Calu3 (cell line): ENCODE measurements at regions not wholly inside any gene's neighbourhood (a gene's known extent, or its start where the extent isn't known, plus 50 kb on each side); places are given as distances from the start of the nearest gene placed in this dataset.

ENCODE experiments used
- BruUV-seq: library from RNA; stranded (reverse); fragments of 400-500 nt; replicated peaks from 2 replicates; lab custom pipeline; 2021; lab: Mats Ljungman, UMichigan
- CTCF ChIA-PET: fragments of 300-600 bp; sonication (Branson Sonifier 250); formaldehyde crosslinking; loops from one replicate; lab custom pipeline; 2022; ENCODE audit warnings: antibody characterized with exemption; lab: Charles Lee
- DNase-seq: peaks from one replicate; pipeline ENCODE4 v3.0.0; 2022
- H3K27ac Mint-ChIP-seq: one replicate; pipeline ENCODE4 v1.8.0; 2022; ENCODE audit warnings: mixed read lengths; ENCODE audit not compliant: unreplicated experiment
- H3K27me3 Mint-ChIP-seq: one replicate; pipeline ENCODE4 v1.8.0; 2022; ENCODE audit warnings: mixed read lengths; ENCODE audit not compliant: unreplicated experiment
- H3K36me3 Mint-ChIP-seq: one replicate; pipeline ENCODE4 v1.8.0; 2022; ENCODE audit warnings: mild to moderate bottlenecking, moderate library complexity, mixed read lengths; ENCODE audit not compliant: insufficient read depth, unreplicated experiment
- H3K4me1 Mint-ChIP-seq: one replicate; pipeline ENCODE4 v1.8.0; 2022; ENCODE audit warnings: mild to moderate bottlenecking, low read depth, mixed read lengths; ENCODE audit not compliant: unreplicated experiment
- H3K4me3 Mint-ChIP-seq: one replicate; pipeline ENCODE4 v1.8.0; 2022; ENCODE audit warnings: mild to moderate bottlenecking, low read depth, moderate library complexity, mixed read lengths; ENCODE audit not compliant: unreplicated experiment
- H3K9me3 Mint-ChIP-seq: one replicate; pipeline ENCODE4 v1.8.0; 2022; ENCODE audit warnings: low read depth, mixed read lengths; ENCODE audit not compliant: unreplicated experiment
- intact Hi-C: fragments of 100-400 bp; cut with micrococcal nuclease; formaldehyde crosslinking; loops from one replicate; pipeline ENCODE4 v1.10.0; 2022; ENCODE audit not compliant: unreplicated experiment
- TF ChIP-seq, protein P1 (sequence below): fragments of 200-600 bp; IDR thresholded peaks from one replicate; pipeline ENCODE4 v1.8.0; 2022; ENCODE audit warnings: antibody characterized with exemption; ENCODE audit not compliant: unreplicated experiment

GRCh38 chr7:112876877-112877276, 86.7 kb upstream of the TMEM168 start:
- H3K4me1 Mint-ChIP-seq: no peaks in the 10 kb centered on the region
- no peak overlapping the region for H3K4me3 Mint-ChIP-seq
- intact Hi-C loops: no loop called here
- BruUV-seq: no TSS peak
- H3K27me3 Mint-ChIP-seq: no peaks in the 10 kb centered on the region
- CTCF ChIA-PET: no interaction called here
- H3K27ac Mint-ChIP-seq: peak overlapping the region; percentile 16
- TF ChIP-seq, protein P1, sequence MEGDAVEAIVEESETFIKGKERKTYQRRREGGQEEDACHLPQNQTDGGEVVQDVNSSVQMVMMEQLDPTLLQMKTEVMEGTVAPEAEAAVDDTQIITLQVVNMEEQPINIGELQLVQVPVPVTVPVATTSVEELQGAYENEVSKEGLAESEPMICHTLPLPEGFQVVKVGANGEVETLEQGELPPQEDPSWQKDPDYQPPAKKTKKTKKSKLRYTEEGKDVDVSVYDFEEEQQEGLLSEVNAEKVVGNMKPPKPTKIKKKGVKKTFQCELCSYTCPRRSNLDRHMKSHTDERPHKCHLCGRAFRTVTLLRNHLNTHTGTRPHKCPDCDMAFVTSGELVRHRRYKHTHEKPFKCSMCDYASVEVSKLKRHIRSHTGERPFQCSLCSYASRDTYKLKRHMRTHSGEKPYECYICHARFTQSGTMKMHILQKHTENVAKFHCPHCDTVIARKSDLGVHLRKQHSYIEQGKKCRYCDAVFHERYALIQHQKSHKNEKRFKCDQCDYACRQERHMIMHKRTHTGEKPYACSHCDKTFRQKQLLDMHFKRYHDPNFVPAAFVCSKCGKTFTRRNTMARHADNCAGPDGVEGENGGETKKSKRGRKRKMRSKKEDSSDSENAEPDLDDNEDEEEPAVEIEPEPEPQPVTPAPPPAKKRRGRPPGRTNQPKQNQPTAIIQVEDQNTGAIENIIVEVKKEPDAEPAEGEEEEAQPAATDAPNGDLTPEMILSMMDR: no peak
- H3K9me3 Mint-ChIP-seq: no peaks in the 10 kb centered on the region
- no peak for DNase-seq
- H3K36me3 Mint-ChIP-seq: no peaks in the 10 kb centered on the region

DNA sequence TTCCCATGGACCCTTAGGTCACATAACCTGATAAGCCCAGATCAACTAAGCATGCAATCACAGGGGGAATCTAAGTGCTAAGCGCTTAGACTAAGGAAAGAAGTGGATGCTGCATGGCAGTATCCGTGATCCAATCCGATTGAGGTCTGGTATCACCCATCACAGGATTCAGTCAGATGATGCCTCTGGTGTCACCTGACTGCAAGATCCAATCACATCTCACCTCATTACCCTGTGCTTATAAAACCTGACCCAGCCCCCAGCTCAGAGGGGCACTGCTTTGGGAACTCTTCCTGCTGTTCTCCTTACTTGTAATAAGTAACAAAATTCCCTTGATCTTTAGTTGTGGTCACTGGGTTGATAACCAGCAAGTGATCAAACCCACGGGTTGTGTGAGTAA, 84.7 kb upstream of the TMEM168 start:
- H3K4me1 Mint-ChIP-seq: no peaks in the 10 kb centered on the region

DNA sequence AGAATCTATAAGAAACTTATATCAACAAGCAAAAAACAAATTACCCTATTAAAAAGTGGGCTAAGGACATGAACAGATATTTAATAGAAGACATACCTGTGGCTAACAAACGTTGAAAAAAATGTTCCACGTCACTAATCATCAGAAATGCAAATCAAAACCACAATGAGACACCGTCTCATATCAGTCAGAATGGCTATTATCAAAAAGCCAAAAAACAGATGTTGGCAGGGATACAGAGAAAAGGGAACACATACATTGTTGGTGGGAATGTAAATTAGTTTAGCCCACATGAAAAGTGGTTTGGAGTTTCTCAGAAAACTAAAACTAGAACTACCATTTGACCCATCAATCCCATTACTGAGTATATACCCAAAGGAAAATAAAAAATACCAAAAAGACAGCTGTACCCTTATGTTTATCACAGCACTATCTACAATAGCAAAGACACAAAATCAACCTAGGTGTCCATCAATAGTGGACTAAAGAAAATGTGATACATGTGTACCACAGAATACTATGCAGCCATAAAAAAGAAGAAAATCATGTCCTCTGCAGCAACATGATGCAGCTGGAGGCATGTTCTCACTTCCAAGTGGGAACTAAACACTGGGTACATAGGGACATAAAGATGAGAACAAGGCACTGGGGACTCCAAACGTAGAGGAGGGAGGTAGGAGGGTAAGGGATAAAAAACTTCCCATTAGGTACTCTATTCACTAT, 83.8 kb upstream of the TMEM168 start:
- DNase-seq: no peak
- Mint-ChIP-seq H3K4me3 (no peak overlapping the region), H3K36me3 (no peaks in the 10 kb centered on the region), H3K27me3 (no peaks in the 10 kb centered on the region), H3K9me3 (no peaks in the 10 kb centered on the region), H3K4me1 (no peaks in the 10 kb centered on the region), H3K27ac (no peak overlapping the region)
- TF ChIP-seq, protein P1: no peak
- BruUV-seq: no TSS peak
- intact Hi-C loops: no loop called here
- CTCF ChIA-PET: no interaction called here

More for the DNA sequence above, 84.7 kb upstream of the TMEM168 start:
- BruUV-seq: no TSS peak
- intact Hi-C loops: no loop called here
- TF ChIP-seq, protein P1: no peak
- no peak overlapping the region for H3K27ac Mint-ChIP-seq
- H3K27me3 Mint-ChIP-seq: no peaks in the 10 kb centered on the region
- H3K36me3 Mint-ChIP-seq: no peaks in the 10 kb centered on the region
- CTCF ChIA-PET: no interaction called here
- no peaks in the 10 kb centered on the region for H3K9me3 Mint-ChIP-seq
- DNase-seq: no peak
- H3K4me3 Mint-ChIP-seq: no peak overlapping the region

DNA sequence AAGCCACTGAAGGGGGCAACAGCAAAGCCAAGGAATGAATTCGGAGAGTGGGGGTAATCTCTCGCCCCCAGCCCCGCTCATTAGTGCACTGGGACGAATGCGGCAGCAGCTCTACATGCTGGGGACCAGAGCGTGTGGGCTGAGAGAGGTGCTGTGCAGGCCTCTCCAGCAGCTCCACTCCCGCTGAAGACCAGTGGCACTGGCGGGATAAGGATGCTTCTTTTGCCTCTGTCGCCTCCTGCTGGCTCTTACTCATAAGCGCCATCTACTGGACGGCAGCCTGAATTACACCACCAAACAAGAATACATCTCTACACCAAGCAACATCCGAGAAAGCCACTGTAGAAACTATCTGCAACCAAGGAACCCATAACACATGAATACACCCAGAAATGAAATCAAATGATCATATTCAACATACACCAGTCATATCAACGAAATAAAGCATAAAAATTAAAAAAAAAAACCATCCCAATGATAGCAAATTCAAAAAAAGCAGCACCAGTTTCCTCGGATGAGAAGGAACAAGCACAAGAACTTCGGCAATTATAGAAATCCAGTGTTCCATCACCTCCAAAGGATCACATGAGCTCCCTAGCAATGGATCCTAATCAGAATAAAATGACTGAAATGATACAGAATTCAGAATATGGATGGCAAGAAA, 79.0 kb upstream of the TMEM168 start:
- no peaks in the 10 kb centered on the region for H3K4me1 Mint-ChIP-seq

More for the DNA sequence above, 79.0 kb upstream of the TMEM168 start:
- Mint-ChIP-seq H3K36me3 (no peaks in the 10 kb centered on the region), H3K27me3 (no peaks in the 10 kb centered on the region), H3K9me3 (no peaks in the 10 kb centered on the region), H3K4me3 (no peak overlapping the region), H3K27ac (no peak overlapping the region)
- TF ChIP-seq, protein P1: peak; percentile 86
- CTCF ChIA-PET: interaction anchor here (1.0 kb wide), 1 partner anchor 13 kb away, joined by 3 read pairs; no protein-coding TSS in a partner anchor
- peak; percentile 58 for DNase-seq
- BruUV-seq: no TSS peak
- intact Hi-C loops: loop anchor here (1.0 kb wide), 1 partner anchor 319 kb away; no protein-coding TSS in a partner anchor
